A549 (cell line): ENCODE measurements at regions not wholly inside any gene's neighbourhood (a gene's known extent, or its start where the extent isn't known, plus 50 kb on each side); places are given as distances from the start of the nearest gene placed in this dataset.

Source experiments
- BHLHE40 ChIP-seq: IDR thresholded peaks from 2 replicates; pipeline ENCODE4 v1.6.1; 2012; ENCODE audit warnings: low read depth, low read length, inconsistent platforms
- CBX2 ChIP-seq: fragments of 200-600 bp; sonication (generic); IDR thresholded peaks from 2 replicates; pipeline ENCODE4 v1.6.1; 2016; ENCODE audit warnings: low read depth, mild to moderate bottlenecking, borderline replicate concordance
- CBX8 ChIP-seq: fragments of 200-600 bp; sonication (generic); IDR thresholded peaks from 2 replicates; pipeline ENCODE4 v1.6.1; 2016
- CEBPB ChIP-seq, 2 experiments: fragments of >200 bp in 1 of 2; sonication (Bioruptor Twin) in 1 of 2; formaldehyde crosslinking in 1 of 2; IDR thresholded peaks; 2 replicates each; pipeline ENCODE4 v1.6.1; 2012 to 2016
- CHD4 ChIP-seq: fragments of 200-600 bp; sonication (generic); IDR thresholded peaks from 2 replicates; pipeline ENCODE4 v1.6.1; 2016; ENCODE audit warnings: antibody characterized with exemption, mild to moderate bottlenecking, borderline replicate concordance
- CTCF ChIP-seq: fragments of >200 bp; sonication (Bioruptor Twin); formaldehyde crosslinking; IDR thresholded peaks from 3 replicates; pipeline ENCODE4 v1.5.1; 2016
- KDM1A ChIP-seq: fragments of 200-600 bp; sonication (generic); IDR thresholded peaks from 2 replicates; pipeline ENCODE4 v1.6.1; 2016; ENCODE audit warnings: low read depth, mild to moderate bottlenecking
- NR3C1 ChIP-seq: fragments of >200 bp; sonication (Bioruptor Twin); formaldehyde crosslinking; IDR thresholded peaks from 3 replicates; pipeline ENCODE4 v1.6.1; 2017
- POLR2A ChIP-seq: IDR thresholded peaks from 2 replicates; pipeline ENCODE4 v1.6.1; 2012; ENCODE audit warnings: mild to moderate bottlenecking, low read length
- REST ChIP-seq: fragments of 200-600 bp; sonication (generic); IDR thresholded peaks from 2 replicates; pipeline ENCODE4 v1.6.1; 2016; ENCODE audit warnings: antibody characterized with exemption, mild to moderate bottlenecking, moderate library complexity
- TP53 ChIP-seq: fragments of 250-450 bp; sonication (Bioruptor Pico); IDR thresholded peaks from 2 replicates; pipeline ENCODE4 v1.5.0; 2021; ENCODE audit warnings: mild to moderate bottlenecking, moderate library complexity
- ZC3H11A ChIP-seq: fragments of 450-650 bp; IDR thresholded peaks from 2 replicates; pipeline ENCODE4 v1.6.1; 2014; ENCODE audit warnings: antibody characterized with exemption, mild to moderate bottlenecking

- TF ChIP-seq CTCF, result no peak
- TF ChIP-seq NR3C1, result no peak
- TF ChIP-seq KDM1A, result no peak
- TF ChIP-seq REST, result no peak
- no peak for TF ChIP-seq CBX2
- no peak for TF ChIP-seq CHD4
- no peak for TF ChIP-seq CBX8
- no peak for TF ChIP-seq BHLHE40
- TF ChIP-seq POLR2A, result no peak
- TF ChIP-seq CEBPB (IDR thresholded peaks at IDR 0.05), result no peak
- TF ChIP-seq TP53, result no peak
- TF ChIP-seq ZC3H11A, result no peak
Observed at GRCh38 chr20:22408521-22409402, 175.6 kb downstream of the FOXA2 start.
